IMR-90 (cell line): ENCODE measurements at regions not wholly inside any gene's neighbourhood (a gene's known extent, or its start where the extent isn't known, plus 50 kb on each side); places are given as distances from the start of the nearest gene placed in this dataset.

Source experiments
- ATAC-seq: fragments of 200-7000 bp; cut with Tn5 transposase; 2 replicates; pipeline ENCODE4 v1.9.1; 2020; ENCODE audit warnings: low read depth, mild to moderate bottlenecking, moderate library complexity
- BruUV-seq: library from RNA; stranded (reverse); fragments of 400-500 nt; replicated peaks from 2 replicates; lab custom pipeline; 2021; lab: Mats Ljungman, UMichigan
- CTCF ChIA-PET: fragments of 300-600 bp; formaldehyde crosslinking; extraction: SDS; loops from one replicate; lab custom pipeline; 2021; ENCODE audit warnings: antibody characterized with exemption; lab: Yijun Ruan, JAX
- POLR2A ChIA-PET: fragments of 300-600 bp; sonication (Branson Sonifier 250); formaldehyde crosslinking; loops from one replicate; lab custom pipeline; 2022; ENCODE audit warnings: antibody characterized with exemption; ENCODE audit not compliant: unreplicated experiment; lab: Charles Lee
- DNase-seq: peaks from one replicate; pipeline ENCODE4 v3.0.0; 2013
- H2AFZ ChIP-seq: replicated peaks from 2 replicates; pipeline ENCODE3; 2013; ENCODE audit warnings: low read length, mild to moderate bottlenecking; ENCODE audit not compliant: poor library complexity
- H2AK5ac ChIP-seq: 2 replicates; pipeline ENCODE4 v1.6.1; 2013; ENCODE audit warnings: low read depth, low read length, inconsistent platforms
- H2AK9ac ChIP-seq: replicated peaks from 2 replicates; pipeline ENCODE3; 2013; ENCODE audit warnings: mild to moderate bottlenecking, low read depth, low read length, moderate library complexity; ENCODE audit not compliant: poor library complexity
- H2BK120ac ChIP-seq: 2 replicates; pipeline ENCODE4 v1.6.1; 2013; ENCODE audit warnings: low read depth, low read length, inconsistent platforms
- H2BK15ac ChIP-seq: 3 replicates; pipeline ENCODE4 v1.6.1; 2013; ENCODE audit warnings: low read depth, low read length, inconsistent platforms
- H2BK20ac ChIP-seq: 2 replicates; pipeline ENCODE4 v1.6.1; 2013; ENCODE audit warnings: low read depth, mild to moderate bottlenecking, inconsistent platforms, low read length, moderate library complexity
- H2BK5ac ChIP-seq: 2 replicates; pipeline ENCODE4 v1.6.1; 2013; ENCODE audit warnings: mild to moderate bottlenecking, low read depth, low read length, inconsistent platforms; ENCODE audit not compliant: poor library complexity, severe bottlenecking
- H3K14ac ChIP-seq: replicated peaks from 2 replicates; pipeline ENCODE4 v1.6.1; 2013; ENCODE audit warnings: low read depth, low read length, inconsistent platforms
- H3K18ac ChIP-seq: 2 replicates; pipeline ENCODE4 v1.6.1; 2013; ENCODE audit warnings: low read depth, low read length, control low read depth
- H3K23ac ChIP-seq: 2 replicates; pipeline ENCODE4 v1.6.1; 2013; ENCODE audit warnings: low read depth, low read length, inconsistent platforms
- H3K27ac ChIP-seq: 2 replicates; pipeline ENCODE4 v1.5.1; 2013; ENCODE audit warnings: mild to moderate bottlenecking, control low read depth, low read length; ENCODE audit not compliant: insufficient read depth
- H3K27me3 ChIP-seq: 2 replicates; pipeline ENCODE4 v1.6.1; 2013; ENCODE audit warnings: low read length; ENCODE audit not compliant: control insufficient read depth, insufficient read depth
- H3K36me3 ChIP-seq: 2 replicates; pipeline ENCODE4 v1.6.1; 2013; ENCODE audit warnings: low read length, mixed read lengths; ENCODE audit not compliant: control insufficient read depth, insufficient read depth
- H3K4ac ChIP-seq: 2 replicates; pipeline ENCODE4 v1.6.1; 2013; ENCODE audit warnings: low read depth, low read length, inconsistent platforms
- H3K4me1 ChIP-seq: 2 replicates; pipeline ENCODE4 v1.6.1; 2013; ENCODE audit warnings: low read length, mixed read lengths; ENCODE audit not compliant: control insufficient read depth, insufficient read depth
- H3K4me2 ChIP-seq: 2 replicates; pipeline ENCODE4 v1.6.1; 2013; ENCODE audit warnings: low read depth, mild to moderate bottlenecking, control low read depth, low read length, moderate library complexity
- H3K4me3 ChIP-seq: 2 replicates; pipeline ENCODE4 v1.5.1; 2013; ENCODE audit warnings: low read depth, mild to moderate bottlenecking, control low read depth, low read length, moderate library complexity; ENCODE audit not compliant: insufficient read depth
- H3K56ac ChIP-seq: 2 replicates; pipeline ENCODE4 v1.6.1; 2013; ENCODE audit warnings: low read length, inconsistent platforms; ENCODE audit not compliant: insufficient read depth; ENCODE audit errors: extremely low read depth
- H3K79me1 ChIP-seq, 2 experiments: 2 replicates each; pipeline ENCODE4 v1.6.1; 2013; ENCODE audit warnings: low read length in 2 of 2, inconsistent platforms in 1 of 2, low read depth in 1 of 2
- H3K9ac ChIP-seq: 2 replicates; pipeline ENCODE4 v1.6.1; 2013; ENCODE audit warnings: low read depth, low read length, control low read depth
- H3K9me1 ChIP-seq: 2 replicates; pipeline ENCODE4 v1.6.1; 2013; ENCODE audit warnings: low read length, inconsistent platforms; ENCODE audit not compliant: insufficient read depth
- H3K9me3 ChIP-seq: 2 replicates; pipeline ENCODE4 v1.6.1; 2013; ENCODE audit warnings: low read length; ENCODE audit not compliant: control insufficient read depth, insufficient read depth
- H4K20me1 ChIP-seq: 2 replicates; pipeline ENCODE4 v1.6.1; 2013; ENCODE audit warnings: low read length, inconsistent platforms; ENCODE audit not compliant: insufficient read depth
- H4K5ac ChIP-seq: 2 replicates; pipeline ENCODE4 v1.6.1; 2013; ENCODE audit warnings: mild to moderate bottlenecking, low read depth, low read length, control low read depth
- H4K8ac ChIP-seq, 2 experiments: 2 replicates each; pipeline ENCODE4 v1.6.1; 2013; ENCODE audit warnings: low read depth in 2 of 2, low read length in 2 of 2, control low read depth in 1 of 2, inconsistent platforms in 1 of 2
- H4K91ac ChIP-seq: 2 replicates; pipeline ENCODE4 v1.6.1; 2013; ENCODE audit warnings: low read depth, low read length, inconsistent platforms; ENCODE audit not compliant: insufficient read depth
- RAD21 ChIP-seq: IDR thresholded peaks from 2 replicates; pipeline ENCODE4 v1.6.1; 2012; ENCODE audit warnings: low read length, improper control_type of control experiment
- WGBS, 2 experiments: methylation state at CpG; one replicate each; pipeline versions ENCODE4 v1.1.5 to v1.1.7; 2013; ENCODE audit warnings: missing lambda C conversion rate in 2 of 2; ENCODE audit not compliant: insufficient read length in 1 of 2; ENCODE audit errors: extremely low coverage in 2 of 2; 5-methylcytosine and 5-hydroxymethylcytosine counted together
- dilution Hi-C: fragments of 300-500 bp; cut with HindIII; formaldehyde crosslinking; loops from one replicate; pipeline ENCODE4 v1.14.3; 2018; ENCODE audit warnings: low sequenced_read_pairs; ENCODE audit not compliant: unreplicated experiment
- in situ Hi-C: fragments of 300-500 bp; cut with MboI; formaldehyde crosslinking; loops from 3 replicates; pipeline ENCODE4 v1.14.3; 2019; ENCODE audit warnings: low sequenced_read_pairs, inconsistent platforms, mixed read lengths
- intact Hi-C: fragments of 100-400 bp; cut with micrococcal nuclease; formaldehyde crosslinking; loops from 2 replicates; pipeline ENCODE4 v1.10.0; 2022

DNA sequence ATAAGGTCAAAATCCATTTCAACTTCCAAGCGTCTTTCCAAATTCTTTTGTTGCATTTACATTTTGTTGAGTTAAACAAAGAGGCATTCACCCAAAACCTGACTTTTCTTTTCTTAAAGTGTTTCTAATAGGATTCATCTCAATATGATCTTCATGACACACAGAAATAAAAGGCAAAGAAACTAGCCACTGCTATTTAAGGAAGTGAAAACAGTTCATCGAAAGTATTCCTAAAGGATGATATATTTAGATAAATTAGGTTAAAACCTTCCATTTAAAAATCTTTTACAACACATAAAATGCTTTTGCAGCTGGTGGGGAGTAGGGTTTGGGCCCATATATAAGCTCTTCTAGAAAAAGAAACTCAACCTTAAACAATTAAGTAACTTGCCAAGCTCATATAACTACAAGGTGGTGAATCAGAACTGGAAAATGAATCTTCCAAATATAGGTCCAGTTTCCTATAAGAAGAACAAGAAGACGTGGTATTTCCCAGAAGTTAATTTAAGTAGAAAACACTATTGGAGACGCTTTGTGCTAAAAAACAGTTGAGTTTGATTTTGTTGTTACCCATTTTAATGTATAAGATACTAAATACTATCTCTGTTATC lies 336.0 kb upstream of the HNRNPA3 start:
- no peak overlapping the region for H2BK5ac ChIP-seq
- no peak overlapping the region for H2BK120ac ChIP-seq
- no peaks in the 10 kb centered on the region for H3K79me1 ChIP-seq
- dilution Hi-C loops (no loop called here), in situ Hi-C loops (no loop called here), intact Hi-C loops (no loop called here)
- H3K4me1 ChIP-seq: no peaks in the 10 kb centered on the region
- H3K9ac ChIP-seq: no peak overlapping the region
- no peak overlapping the region for H3K4ac ChIP-seq
- no TSS peak for BruUV-seq
- no peaks in the 10 kb centered on the region for H3K36me3 ChIP-seq
- DNase-seq (no peak), ATAC-seq (no peak)
- H4K8ac ChIP-seq: no peak overlapping the region
- no peak overlapping the region for H2AK9ac ChIP-seq
- H4K20me1 ChIP-seq: no peaks in the 10 kb centered on the region
- no peak overlapping the region for H2AFZ ChIP-seq
- no peak overlapping the region for H3K14ac ChIP-seq
- H3K27me3 ChIP-seq: no peaks in the 10 kb centered on the region
- WGBS, 2 experiments: no CpG with 5 or more reads among the region's 4 CpGs
- no peak overlapping the region for H3K23ac ChIP-seq
- H4K5ac ChIP-seq: no peak overlapping the region
- H3K4me2 ChIP-seq: no peak overlapping the region
- H2AK5ac ChIP-seq: no peak overlapping the region
- H3K4me3 ChIP-seq: no peak overlapping the region
- H3K9me3 ChIP-seq: no peaks in the 10 kb centered on the region
- H3K18ac ChIP-seq: no peak overlapping the region
- ChIA-PET CTCF (no interaction called here), POLR2A (no interaction called here)
- H3K56ac ChIP-seq: no peak overlapping the region
- no peak for TF ChIP-seq RAD21
- H2BK20ac ChIP-seq: no peak overlapping the region
- no peak overlapping the region for H2BK15ac ChIP-seq
- H3K9me1 ChIP-seq: no peaks in the 10 kb centered on the region
- H4K91ac ChIP-seq: no peak overlapping the region
- no peak overlapping the region for H3K27ac ChIP-seq
